ENCODE measurements at regions not wholly inside any gene's neighbourhood (a gene's known extent, or its start where the extent isn't known, plus 50 kb on each side); places are given as distances from the start of the nearest gene placed in this dataset.

- DNase-seq (ENCODE audit: low read depth in 2 of 3, low spot score in 2 of 3): no peak
Measured at GRCh38 chr3:24639481-24640329, 145.1 kb upstream of the THRB start.

- no peak for DNase-seq (ENCODE audit: low read depth in 2 of 3, low spot score in 2 of 3)
Measured at GRCh38 chr3:24640330-24640877, 145.8 kb upstream of the THRB start.

- no peak for DNase-seq (ENCODE audit: low read depth in 2 of 3, low spot score in 2 of 3)
Measured at GRCh38 chr3:24641628-24642027, 147.0 kb upstream of the THRB start.

- no peak for DNase-seq (ENCODE audit: low read depth in 2 of 3, low spot score in 2 of 3)
Measured at GRCh38 chr3:24645047-24645446, 150.4 kb upstream of the THRB start.

GRCh38 chr3:24646790-24647189 lies 152.1 kb upstream of the THRB start:
- DNase-seq (ENCODE audit: low read depth in 2 of 3, low spot score in 2 of 3): no peak

GRCh38 chr3:24648063-24648462 lies 153.4 kb upstream of the THRB start:
- no peak for DNase-seq (ENCODE audit: low read depth in 2 of 3, low spot score in 2 of 3)

- no peak for DNase-seq (ENCODE audit: low read depth in 2 of 3, low spot score in 2 of 3)
Measured at GRCh38 chr3:24650839-24651238, 156.2 kb upstream of the THRB start.

- DNase-seq (ENCODE audit: low read depth in 2 of 3, low spot score in 2 of 3): no peak
Measured at GRCh38 chr3:24657870-24658510, 163.3 kb upstream of the THRB start.

GRCh38 chr3:24661175-24661584 lies 166.5 kb upstream of the THRB start:
- no peak for DNase-seq (ENCODE audit: low read depth in 2 of 3, low spot score in 2 of 3)

- DNase-seq (ENCODE audit: low read depth in 2 of 3, low spot score in 2 of 3): no peak
Measured at GRCh38 chr3:24662449-24663345, 168.0 kb upstream of the THRB start.

GRCh38 chr3:24663406-24663805 lies 168.8 kb upstream of the THRB start:
- no peak for DNase-seq (ENCODE audit: low read depth in 2 of 3, low spot score in 2 of 3)

GRCh38 chr3:24668039-24668438 lies 173.4 kb upstream of the THRB start:
- DNase-seq (ENCODE audit: low read depth in 2 of 3, low spot score in 2 of 3): no peak

GRCh38 chr3:24670871-24671270 lies 176.2 kb upstream of the THRB start:
- no peak for DNase-seq (ENCODE audit: low read depth in 2 of 3, low spot score in 2 of 3)

GRCh38 chr3:24673596-24673995 lies 178.9 kb upstream of the THRB start:
- no peak for DNase-seq (ENCODE audit: low read depth in 2 of 3, low spot score in 2 of 3)

GRCh38 chr3:24674261-24674660 lies 179.6 kb upstream of the THRB start:
- DNase-seq (ENCODE audit: low read depth in 2 of 3, low spot score in 2 of 3): no peak

- no peak for DNase-seq (ENCODE audit: low read depth in 2 of 3, low spot score in 2 of 3)
Measured at GRCh38 chr3:24678021-24678420, 183.4 kb upstream of the THRB start.

GRCh38 chr3:24678421-24678865 lies 183.8 kb upstream of the THRB start:
- DNase-seq (ENCODE audit: low read depth in 2 of 3, low spot score in 2 of 3): no peak

GRCh38 chr3:24679429-24679828 lies 184.8 kb upstream of the THRB start:
- no peak for DNase-seq (ENCODE audit: low read depth in 2 of 3, low spot score in 2 of 3)

GRCh38 chr3:24680214-24680967 lies 185.7 kb upstream of the THRB start:
- peak in 2 of 3 experiments; percentile 33 to 45 for DNase-seq (ENCODE audit: low read depth in 2 of 3, low spot score in 2 of 3)

- DNase-seq (ENCODE audit: low read depth in 2 of 3, low spot score in 2 of 3): no peak
Measured at GRCh38 chr3:24682141-24682547, 187.5 kb upstream of the THRB start.

- no peak for DNase-seq (ENCODE audit: low read depth in 2 of 3, low spot score in 2 of 3)
Measured at GRCh38 chr3:24683090-24683489, 188.4 kb upstream of the THRB start.
